ENCODE measurements at regions not wholly inside any gene's neighbourhood (a gene's known extent, or its start where the extent isn't known, plus 50 kb on each side); places are given as distances from the start of the nearest gene placed in this dataset.

GRCh38 chr6:164206807-164207423 lies 792.4 kb downstream of the QKI start:
- Mint-ChIP-seq H3K27me3 (no peaks in the 10 kb centered on the region), H3K4me1 (no peaks in the 10 kb centered on the region), H3K27ac (no peak overlapping the region), H3K4me3 (no peak overlapping the region), H3K9me3 (peaks cover 5% of the 10 kb centered on the region), H3K36me3 (ENCODE audit: low read depth) (no peaks in the 10 kb centered on the region)
- no peak for ATAC-seq (replicated peaks)

- Mint-ChIP-seq H3K4me3 (no peak overlapping the region), H3K27me3 (peaks cover 3% of the 10 kb centered on the region), H3K27ac (no peak overlapping the region), H3K4me1 (no peaks in the 10 kb centered on the region), H3K36me3 (ENCODE audit: low read depth) (no peaks in the 10 kb centered on the region), H3K9me3 (peaks cover 5% of the 10 kb centered on the region)
- ATAC-seq (replicated peaks) = no peak
These were observed 785.6 kb downstream of the QKI start for GRCh38 chr6:164200071-164200470.

GRCh38 chr6:164195942-164196281 lies 781.4 kb downstream of the QKI start:
- peaks cover 7% of the 10 kb centered on the region for H3K27me3 Mint-ChIP-seq
- no peaks in the 10 kb centered on the region for H3K9me3 Mint-ChIP-seq
- no peaks in the 10 kb centered on the region for H3K4me1 Mint-ChIP-seq
- no peak overlapping the region for H3K27ac Mint-ChIP-seq
- ATAC-seq (replicated peaks) = no peak
- no peaks in the 10 kb centered on the region for H3K36me3 Mint-ChIP-seq (ENCODE audit: low read depth)
- no peak overlapping the region for H3K4me3 Mint-ChIP-seq

GRCh38 chr6:164195278-164195941 lies 780.9 kb downstream of the QKI start:
- Mint-ChIP-seq H3K4me1 (no peaks in the 10 kb centered on the region), H3K9me3 (no peaks in the 10 kb centered on the region), H3K36me3 (ENCODE audit: low read depth) (no peaks in the 10 kb centered on the region), H3K4me3 (no peak overlapping the region), H3K27ac (no peak overlapping the region), H3K27me3 (peaks cover 7% of the 10 kb centered on the region)
- ATAC-seq (replicated peaks) = no peak

GRCh38 chr6:164188861-164189260 lies 774.3 kb downstream of the QKI start:
- ATAC-seq (replicated peaks) = no peak
- Mint-ChIP-seq H3K27ac (no peak overlapping the region), H3K4me3 (no peak overlapping the region), H3K36me3 (ENCODE audit: low read depth) (no peaks in the 10 kb centered on the region), H3K9me3 (no peaks in the 10 kb centered on the region), H3K4me1 (no peaks in the 10 kb centered on the region), H3K27me3 (no peaks in the 10 kb centered on the region)

- no peak for ATAC-seq (replicated peaks)
- no peak overlapping the region for H3K27ac Mint-ChIP-seq
These were observed 771.0 kb downstream of the QKI start for GRCh38 chr6:164185471-164185871.

GRCh38 chr6:164184410-164184809 lies 769.9 kb downstream of the QKI start:
- Mint-ChIP-seq H3K4me3 (no peak overlapping the region), H3K9me3 (no peaks in the 10 kb centered on the region), H3K4me1 (no peaks in the 10 kb centered on the region), H3K27me3 (peaks cover 4% of the 10 kb centered on the region), H3K27ac (no peak overlapping the region), H3K36me3 (ENCODE audit: low read depth) (no peaks in the 10 kb centered on the region)
- ATAC-seq (replicated peaks) = no peak

More at GRCh38 chr6:164185471-164185871, 771.0 kb downstream of the QKI start:
- Mint-ChIP-seq H3K27me3 (peaks cover 4% of the 10 kb centered on the region), H3K36me3 (ENCODE audit: low read depth) (no peaks in the 10 kb centered on the region), H3K4me1 (no peaks in the 10 kb centered on the region), H3K4me3 (no peak overlapping the region), H3K9me3 (no peaks in the 10 kb centered on the region)

GRCh38 chr6:164183556-164184123 lies 769.1 kb downstream of the QKI start:
- Mint-ChIP-seq H3K27ac (no peak overlapping the region), H3K36me3 (ENCODE audit: low read depth) (no peaks in the 10 kb centered on the region), H3K4me3 (no peak overlapping the region), H3K4me1 (no peaks in the 10 kb centered on the region), H3K27me3 (peaks cover 4% of the 10 kb centered on the region), H3K9me3 (no peaks in the 10 kb centered on the region)
- ATAC-seq (replicated peaks) = no peak

- Mint-ChIP-seq H3K36me3 (ENCODE audit: low read depth) (no peaks in the 10 kb centered on the region), H3K9me3 (no peaks in the 10 kb centered on the region), H3K4me3 (no peak overlapping the region), H3K4me1 (no peaks in the 10 kb centered on the region), H3K27me3 (peaks cover 4% of the 10 kb centered on the region), H3K27ac (no peak overlapping the region)
- no peak for ATAC-seq (replicated peaks)
These were observed 764.3 kb downstream of the QKI start for GRCh38 chr6:164178679-164179332.

GRCh38 chr6:164169355-164169754 lies 754.8 kb downstream of the QKI start:
- H3K27me3 Mint-ChIP-seq = no peaks in the 10 kb centered on the region
- no peaks in the 10 kb centered on the region for H3K36me3 Mint-ChIP-seq (ENCODE audit: low read depth)
- no peak for ATAC-seq (replicated peaks)
- H3K9me3 Mint-ChIP-seq = no peaks in the 10 kb centered on the region
- no peak overlapping the region for H3K27ac Mint-ChIP-seq
- H3K4me1 Mint-ChIP-seq = no peaks in the 10 kb centered on the region
- no peak overlapping the region for H3K4me3 Mint-ChIP-seq

- H3K9me3 Mint-ChIP-seq = no peaks in the 10 kb centered on the region
- no peaks in the 10 kb centered on the region for H3K36me3 Mint-ChIP-seq (ENCODE audit: low read depth)
- H3K27ac Mint-ChIP-seq = no peak overlapping the region
- H3K4me1 Mint-ChIP-seq = no peaks in the 10 kb centered on the region
- no peaks in the 10 kb centered on the region for H3K27me3 Mint-ChIP-seq
- no peak for ATAC-seq (replicated peaks)
- no peak overlapping the region for H3K4me3 Mint-ChIP-seq
These were observed 754.1 kb downstream of the QKI start for GRCh38 chr6:164168595-164168994.

GRCh38 chr6:164167873-164168405 lies 753.4 kb downstream of the QKI start:
- no peaks in the 10 kb centered on the region for H3K36me3 Mint-ChIP-seq (ENCODE audit: low read depth)
- no peak overlapping the region for H3K4me3 Mint-ChIP-seq

GRCh38 chr6:164166996-164167395 lies 752.5 kb downstream of the QKI start:
- ATAC-seq (replicated peaks) = no peak
- Mint-ChIP-seq H3K36me3 (ENCODE audit: low read depth) (no peaks in the 10 kb centered on the region), H3K4me3 (no peak overlapping the region)

More at GRCh38 chr6:164167873-164168405, 753.4 kb downstream of the QKI start:
- H3K27me3 Mint-ChIP-seq = no peaks in the 10 kb centered on the region
- ATAC-seq (replicated peaks) = no peak
- H3K9me3 Mint-ChIP-seq = no peaks in the 10 kb centered on the region
- no peaks in the 10 kb centered on the region for H3K4me1 Mint-ChIP-seq
- no peak overlapping the region for H3K27ac Mint-ChIP-seq

GRCh38 chr6:164166515-164166914 lies 752.0 kb downstream of the QKI start:
- H3K9me3 Mint-ChIP-seq = peaks cover 2% of the 10 kb centered on the region
- no peak overlapping the region for H3K27ac Mint-ChIP-seq
- no peak overlapping the region for H3K4me3 Mint-ChIP-seq
- no peak for ATAC-seq (replicated peaks)
- no peaks in the 10 kb centered on the region for H3K36me3 Mint-ChIP-seq (ENCODE audit: low read depth)
- no peaks in the 10 kb centered on the region for H3K4me1 Mint-ChIP-seq
- peaks cover 3% of the 10 kb centered on the region for H3K27me3 Mint-ChIP-seq

More at GRCh38 chr6:164166996-164167395, 752.5 kb downstream of the QKI start:
- Mint-ChIP-seq H3K27ac (no peak overlapping the region), H3K9me3 (no peaks in the 10 kb centered on the region), H3K4me1 (no peaks in the 10 kb centered on the region), H3K27me3 (peaks cover 2% of the 10 kb centered on the region)

- H3K36me3 Mint-ChIP-seq (ENCODE audit: low read depth) = no peaks in the 10 kb centered on the region
- no peak for ATAC-seq (replicated peaks)
- H3K9me3 Mint-ChIP-seq = peaks cover 5% of the 10 kb centered on the region
- H3K27ac Mint-ChIP-seq = no peak overlapping the region
- no peaks in the 10 kb centered on the region for H3K4me1 Mint-ChIP-seq
- H3K27me3 Mint-ChIP-seq = peaks cover 3% of the 10 kb centered on the region
- H3K4me3 Mint-ChIP-seq = no peak overlapping the region
These were observed 750.4 kb downstream of the QKI start for GRCh38 chr6:164164876-164165275.
